Activated CD4-positive, CD25-positive, alpha-beta regulatory T cell treated with anti-CD3 and anti-CD28 coated beads, Interleukin-2, amount 50 U/mL, for 16 hours (primary cell): ENCODE measurements at regions not wholly inside any gene's neighbourhood (a gene's known extent, or its start where the extent isn't known, plus 50 kb on each side); places are given as distances from the start of the nearest gene placed in this dataset.

Source experiments
- DNase-seq: peaks from one replicate; pipeline ENCODE4 v3.0.0-alpha.2; 2020; ENCODE audit warnings: low read depth, low spot score

DNA sequence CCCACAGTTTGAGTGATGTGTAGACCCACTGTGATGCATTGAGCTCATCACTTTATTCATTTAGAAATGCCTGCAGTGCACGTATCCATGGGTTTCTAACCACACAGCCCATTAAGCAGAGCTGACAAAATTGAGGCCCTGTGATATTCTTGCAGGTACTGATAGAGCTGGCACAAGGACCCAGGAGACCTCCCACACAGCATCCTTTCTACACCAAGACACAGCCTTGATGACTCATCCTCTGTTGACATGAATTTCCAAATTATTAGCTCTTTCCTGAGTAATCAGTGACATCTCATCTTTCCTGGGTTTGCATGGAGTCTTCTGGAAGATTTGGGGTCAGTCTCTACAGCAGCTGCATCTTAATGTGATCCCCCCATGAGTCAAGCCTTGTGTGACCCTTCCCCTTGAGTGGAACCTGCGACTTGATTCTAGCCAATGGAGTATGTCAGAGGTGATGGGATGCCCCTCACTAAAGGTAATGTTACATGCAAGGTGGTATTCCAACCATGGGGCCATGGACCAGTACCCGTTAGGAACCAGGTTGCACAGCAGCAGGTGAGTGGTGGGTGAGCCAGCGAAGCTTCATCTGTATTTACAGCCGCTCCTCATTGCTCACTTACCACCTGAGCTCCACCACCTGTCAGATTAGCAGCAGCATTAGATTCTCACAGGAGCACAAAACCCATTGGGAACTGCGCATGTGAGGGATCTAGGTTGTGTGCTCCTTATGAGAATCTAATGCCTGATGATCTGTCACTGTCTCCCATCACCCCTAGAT is 181.1 kb upstream of the ARL4C start:
- DNase-seq: no peak

DNA sequence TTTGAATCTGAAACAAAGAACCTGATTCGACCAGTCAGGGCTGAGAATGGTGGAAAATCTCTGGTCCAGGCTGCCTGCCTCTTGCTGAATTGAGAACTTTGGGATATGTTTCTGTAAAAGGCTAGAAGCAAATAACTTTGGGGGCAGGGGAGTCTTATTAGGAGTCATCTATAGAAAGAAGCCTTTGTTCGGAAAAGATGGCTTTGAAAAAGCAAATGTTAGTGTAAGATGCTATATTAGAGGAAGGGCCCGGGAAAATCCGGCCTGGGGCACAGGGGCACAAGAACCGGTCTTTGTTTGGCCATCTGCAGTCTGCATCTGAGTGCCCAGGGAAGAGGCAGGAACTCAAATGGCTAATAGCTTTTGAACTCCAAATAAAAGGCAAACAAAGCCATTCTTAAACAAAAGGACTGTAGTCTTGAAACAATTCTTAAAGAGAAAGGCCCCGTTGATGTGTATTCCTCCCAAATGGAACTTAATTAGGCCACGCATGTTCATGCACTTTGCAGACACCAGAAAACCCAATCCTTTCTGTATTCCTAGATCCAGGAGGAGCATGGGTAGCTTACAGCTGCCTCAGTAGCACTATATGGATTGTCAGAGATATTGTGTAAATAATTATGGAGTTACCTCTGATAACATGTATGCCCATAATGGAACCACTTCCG is 180.0 kb upstream of the ARL4C start:
- no peak for DNase-seq

DNA sequence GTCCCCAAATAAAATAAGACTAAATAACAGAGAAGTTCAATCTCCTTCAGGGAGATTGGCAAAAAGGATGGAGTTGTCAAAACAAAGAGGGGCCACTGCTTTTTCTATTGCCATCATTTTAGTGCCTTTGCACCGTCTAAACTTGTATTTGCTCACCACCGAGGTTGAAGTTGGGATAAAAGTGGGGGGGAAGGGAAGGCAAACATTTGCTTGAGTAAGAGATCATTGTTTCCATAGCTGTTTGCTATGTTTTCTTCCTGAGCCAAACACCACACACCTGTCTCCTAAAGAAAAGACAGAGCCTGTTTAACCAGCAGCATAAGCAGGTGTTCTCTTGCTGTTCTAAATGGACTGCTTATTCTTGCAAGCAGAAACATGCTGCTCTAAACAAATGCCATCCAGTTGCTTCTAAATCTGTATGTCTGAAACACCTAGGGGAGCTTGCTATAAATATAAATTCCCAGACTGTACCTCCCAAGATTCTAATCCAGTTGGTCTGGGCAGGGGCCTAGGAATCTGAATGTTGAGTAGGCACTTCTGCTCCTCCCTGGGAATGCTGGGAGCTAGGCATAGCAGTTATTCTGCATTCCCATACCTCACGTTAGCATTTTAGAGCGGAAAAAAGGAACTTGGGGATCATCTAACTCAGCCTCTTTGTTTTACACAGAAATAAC is 179.4 kb upstream of the ARL4C start:
- no peak for DNase-seq

DNA sequence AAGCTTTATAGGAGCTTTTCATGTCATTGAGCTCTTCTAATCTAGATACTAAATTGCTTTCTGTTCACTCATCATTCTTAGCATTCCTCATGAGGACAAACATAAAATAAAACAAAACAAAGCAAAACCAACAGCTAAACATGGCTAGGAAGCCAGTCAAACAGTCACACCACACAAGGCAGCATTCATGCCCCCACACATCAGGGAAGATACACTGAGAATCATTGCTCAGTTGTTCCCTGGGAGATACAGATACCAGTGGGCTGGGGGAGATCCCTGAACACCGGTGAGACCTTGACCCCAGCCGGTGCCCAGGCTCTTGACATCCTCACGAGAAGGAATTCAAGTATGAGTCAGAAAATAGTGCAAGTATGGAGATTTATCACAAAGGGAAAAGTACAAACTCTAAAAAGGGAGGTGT is 177.9 kb upstream of the ARL4C start:
- no peak for DNase-seq

DNA sequence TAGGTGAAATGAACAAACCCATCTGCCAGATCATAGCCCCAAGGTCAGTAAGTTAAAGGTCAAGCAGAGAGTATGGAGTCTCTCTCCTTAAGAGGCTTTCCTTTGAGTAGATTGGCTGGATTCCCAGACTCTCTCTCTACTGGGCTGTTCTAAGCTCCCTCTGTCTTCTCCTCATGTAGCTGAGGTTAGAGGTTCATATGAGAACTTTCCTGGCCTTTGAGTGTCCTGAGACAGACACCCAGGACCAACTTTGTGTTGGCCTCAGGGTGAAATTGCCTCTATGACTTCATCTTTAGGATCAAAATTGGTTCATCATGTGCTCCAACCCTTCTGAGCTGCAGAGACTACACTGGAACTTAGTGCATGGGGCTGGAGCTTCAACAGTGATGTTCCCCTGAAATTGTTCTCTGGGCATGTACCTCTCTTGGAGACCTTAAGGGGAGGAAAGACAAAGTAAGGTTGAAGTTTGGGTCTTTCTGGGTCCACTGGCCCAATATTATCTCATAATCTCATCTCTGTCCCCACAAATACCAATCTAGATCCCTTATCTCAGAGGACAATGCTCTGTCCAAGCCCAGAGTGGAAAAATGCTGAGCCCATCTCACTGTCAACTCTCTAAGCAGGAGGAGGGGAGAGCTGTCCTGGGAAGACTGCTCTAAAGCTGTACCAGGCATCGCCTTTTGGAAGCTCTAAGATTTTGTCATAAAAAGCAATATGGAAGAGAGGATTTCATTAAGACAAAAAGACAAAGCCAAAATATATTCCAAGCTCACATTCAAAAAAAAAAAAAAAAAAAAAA is 177.3 kb upstream of the ARL4C start:
- no peak for DNase-seq

DNA sequence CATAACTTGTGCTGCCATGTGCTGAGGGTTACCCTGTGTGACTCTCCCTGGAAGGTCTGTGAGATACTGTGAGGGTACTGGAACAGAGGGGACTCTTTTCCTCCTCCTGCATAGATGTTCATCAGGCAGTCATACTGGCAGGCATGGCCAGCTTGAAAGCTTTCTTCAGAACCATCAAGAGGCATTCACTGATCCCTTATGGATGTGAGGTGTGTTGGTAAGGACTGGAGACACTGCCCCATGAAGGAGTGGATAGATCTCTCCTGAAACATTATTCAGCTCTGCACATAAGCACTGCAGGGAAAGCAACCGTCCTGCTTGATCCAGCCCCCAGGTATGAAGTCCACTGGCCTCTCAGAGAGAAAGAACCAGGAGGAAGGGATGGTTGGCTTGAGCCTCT is 176.6 kb upstream of the ARL4C start:
- no peak for DNase-seq

DNA sequence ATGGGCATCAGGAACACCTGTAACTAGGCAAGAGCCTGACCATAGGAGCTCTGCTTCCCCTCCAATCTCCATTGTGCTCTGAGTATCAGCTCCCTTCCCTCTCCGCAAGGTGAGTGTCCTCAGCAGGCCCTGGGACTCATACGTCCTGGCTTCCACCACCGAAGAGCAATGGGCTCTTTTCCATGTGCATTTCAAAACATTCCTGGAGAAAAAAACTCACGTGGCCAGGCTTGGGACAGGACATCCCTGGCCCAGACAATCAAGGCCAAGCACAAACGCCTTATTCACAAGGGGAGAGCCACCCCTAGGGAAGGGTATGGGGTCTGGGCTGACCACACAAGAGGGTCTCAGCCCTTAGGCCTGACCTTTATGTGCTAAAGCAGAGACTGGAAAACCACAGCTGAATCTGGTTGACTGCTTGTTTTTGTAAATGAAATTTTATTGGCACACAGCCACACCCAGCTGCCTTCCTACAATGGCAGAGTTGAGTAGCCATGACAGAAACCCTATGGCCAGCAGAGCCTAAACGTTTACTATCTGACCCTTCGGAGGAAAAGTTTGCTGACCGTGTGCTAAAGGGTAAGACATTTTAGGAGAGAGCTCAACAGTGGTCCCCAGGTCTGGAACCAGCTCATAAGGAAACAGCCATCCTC is 175.7 kb upstream of the ARL4C start:
- DNase-seq: no peak

DNA sequence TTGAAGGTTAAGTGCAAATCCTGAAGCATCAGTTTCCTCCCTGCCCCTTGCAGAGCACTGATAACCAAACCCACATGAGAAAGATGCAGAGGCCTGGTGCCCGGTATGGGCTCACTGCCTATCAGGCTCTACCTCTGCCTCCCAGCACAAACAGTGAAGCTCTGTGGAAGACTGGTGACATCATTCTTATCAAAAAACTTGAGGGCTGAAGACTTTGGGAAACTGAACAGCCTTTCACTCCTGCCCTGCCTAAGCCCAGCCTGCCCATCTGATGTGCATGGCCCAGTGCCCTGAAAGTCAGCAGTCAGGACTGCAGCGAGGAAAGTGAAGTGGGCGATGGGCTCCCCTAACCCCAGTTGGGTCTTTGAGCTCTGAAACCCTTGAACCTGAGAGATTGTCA is 174.8 kb upstream of the ARL4C start:
- DNase-seq: no peak

DNA sequence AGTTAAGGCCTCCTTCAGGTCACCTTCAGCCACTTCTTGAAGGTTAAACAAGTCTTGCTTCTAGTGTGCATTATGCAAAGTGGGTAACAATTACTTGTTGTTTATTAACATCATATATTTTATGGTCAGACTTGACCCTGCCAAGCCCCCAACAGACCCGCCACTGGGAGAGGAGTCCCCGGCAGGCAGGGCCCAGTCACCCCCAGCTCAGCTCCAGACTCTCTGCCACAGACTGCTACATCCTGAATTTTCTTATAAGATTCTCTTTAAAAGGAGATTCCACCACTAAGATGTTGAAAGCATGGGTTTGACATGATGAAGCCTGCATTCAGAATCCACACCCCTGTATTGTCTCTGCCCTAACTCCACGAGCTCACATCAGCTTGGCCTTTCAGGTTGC is 174.3 kb upstream of the ARL4C start:
- no peak for DNase-seq

DNA sequence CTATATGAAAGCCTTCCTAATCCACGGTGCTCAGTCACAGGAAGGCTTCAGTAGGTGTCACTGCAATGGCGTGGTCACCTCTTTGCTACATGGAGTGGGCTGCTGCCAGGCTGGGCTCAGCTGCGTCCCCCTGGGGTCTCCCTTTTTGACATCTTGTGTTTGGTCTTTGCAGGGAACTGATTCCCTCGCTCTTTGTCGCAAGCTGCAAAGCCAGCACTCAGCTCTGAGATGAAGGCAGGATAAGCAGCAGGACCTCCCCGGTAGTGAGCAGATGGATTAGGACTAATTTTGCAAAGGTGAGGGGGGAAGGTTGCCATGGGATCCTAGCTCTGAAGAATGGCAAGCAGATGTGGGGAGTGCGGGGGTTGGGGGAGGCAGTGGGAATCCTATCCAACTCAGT is 173.9 kb upstream of the ARL4C start:
- no peak for DNase-seq

DNA sequence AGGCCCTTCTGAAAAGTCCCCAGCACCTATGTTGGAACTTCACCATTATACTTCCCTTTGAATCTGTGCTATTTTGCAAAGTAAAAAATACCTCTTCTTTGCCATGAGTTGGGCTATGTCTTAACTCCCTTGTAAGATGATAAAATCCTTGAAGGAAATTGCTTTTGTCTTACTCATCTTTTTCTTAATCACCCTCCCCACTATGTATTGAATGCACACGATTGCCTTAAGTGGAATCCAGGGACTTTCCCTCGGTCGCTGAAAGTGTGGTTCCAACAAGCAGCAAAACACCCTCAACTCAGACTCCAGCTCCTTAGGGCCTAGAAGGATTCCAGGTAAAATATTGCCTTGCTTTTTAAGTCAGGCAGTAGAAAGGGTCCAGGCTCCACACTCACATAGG is 173.2 kb upstream of the ARL4C start:
- no peak for DNase-seq

DNA sequence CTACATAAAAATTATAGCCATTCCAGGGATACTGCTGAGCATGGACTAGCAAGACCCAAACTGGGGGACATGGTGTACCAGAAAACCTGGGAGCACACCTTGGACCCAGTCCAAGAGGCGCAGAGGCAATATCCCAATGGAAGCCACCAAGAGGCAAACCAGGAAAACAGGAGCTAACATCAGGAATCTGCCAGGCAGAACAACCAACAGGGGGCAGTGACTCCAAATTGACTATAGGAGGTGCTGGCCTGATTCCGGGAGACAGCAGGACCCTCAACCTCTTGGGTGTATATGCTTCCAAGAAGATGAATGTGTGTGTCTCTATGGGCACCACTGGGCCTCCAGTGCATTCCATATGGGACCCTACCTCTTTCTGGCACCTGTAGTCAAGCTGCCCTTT is 172.7 kb upstream of the ARL4C start:
- DNase-seq: no peak

DNA sequence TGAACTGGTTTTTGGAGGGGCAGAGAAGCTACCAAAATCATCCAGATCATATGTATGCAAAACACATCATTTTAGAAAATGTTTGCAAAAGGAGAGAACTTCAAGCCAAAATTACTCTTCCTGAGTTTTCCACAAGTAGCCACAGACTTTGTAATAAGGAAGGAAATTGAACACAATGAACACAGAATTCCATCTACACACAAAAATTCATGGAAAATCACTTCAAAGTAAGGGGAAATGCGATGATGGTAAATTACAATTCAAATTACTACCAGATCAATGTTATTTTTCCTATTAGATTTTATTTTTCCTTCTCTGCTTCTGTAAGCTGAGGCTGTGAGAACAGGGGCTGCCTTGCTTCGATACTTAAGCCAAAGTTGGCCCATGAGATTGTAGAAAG is 172.1 kb upstream of the ARL4C start:
- DNase-seq: no peak

DNA sequence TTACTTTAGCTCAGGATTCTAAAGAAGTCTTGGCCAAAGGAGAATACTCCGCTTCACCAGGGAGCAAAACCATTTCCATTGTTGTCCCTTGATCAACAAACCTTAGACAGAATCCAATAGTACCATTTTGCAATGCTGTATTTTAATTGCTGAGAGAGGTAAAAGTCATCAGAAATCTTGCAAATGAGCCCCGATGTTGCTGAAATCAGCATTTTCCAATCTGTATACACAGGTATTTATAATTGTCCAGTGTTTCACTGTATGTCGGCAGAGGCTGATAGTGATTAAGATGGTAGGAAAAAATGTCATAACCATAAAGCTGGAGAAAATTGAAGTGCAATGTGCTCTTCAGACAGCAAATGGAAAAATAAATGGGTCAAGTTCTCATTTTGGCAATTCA is 170.0 kb upstream of the ARL4C start:
- no peak for DNase-seq

DNA sequence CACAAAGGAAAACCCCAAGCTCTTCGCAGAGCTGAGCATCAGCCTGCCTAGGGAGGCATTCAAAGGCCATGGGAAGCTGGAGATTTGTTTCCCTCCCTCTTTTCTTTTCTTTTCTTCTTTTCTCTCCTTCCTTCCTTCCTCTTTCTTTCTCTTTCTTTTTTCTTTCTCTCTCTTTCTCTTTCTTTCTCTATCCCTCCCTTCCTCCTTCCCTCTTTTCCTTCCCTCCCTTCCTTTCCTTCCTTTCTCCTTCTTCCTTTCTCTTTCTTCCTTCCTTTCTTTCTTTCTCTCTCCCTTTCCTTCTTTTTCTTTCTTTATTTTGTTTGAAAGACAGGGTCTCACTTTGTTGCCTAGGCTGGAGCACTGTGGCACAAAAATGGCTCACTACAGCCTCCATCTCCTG is 168.4 kb upstream of the ARL4C start:
- no peak for DNase-seq

DNA sequence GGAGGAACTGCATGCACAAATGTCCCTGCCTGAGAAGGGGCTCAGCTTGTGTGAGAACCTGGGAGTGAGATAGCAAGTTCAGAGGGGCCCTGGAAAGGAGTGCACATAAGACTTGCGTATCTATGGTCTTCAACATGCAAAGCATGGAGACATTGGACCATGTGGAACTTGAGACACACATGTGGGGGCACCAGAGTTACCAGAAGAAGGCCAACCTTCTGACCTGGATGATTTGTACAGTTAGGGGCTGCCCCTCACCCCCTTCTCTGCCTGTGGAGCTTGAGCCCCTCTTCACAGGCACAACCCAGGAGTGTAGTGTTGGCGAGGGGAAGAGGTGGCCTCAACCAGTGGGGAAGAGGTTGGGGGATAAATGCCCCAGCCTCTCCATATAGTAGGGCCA is 165.0 kb upstream of the ARL4C start:
- DNase-seq: no peak

DNA sequence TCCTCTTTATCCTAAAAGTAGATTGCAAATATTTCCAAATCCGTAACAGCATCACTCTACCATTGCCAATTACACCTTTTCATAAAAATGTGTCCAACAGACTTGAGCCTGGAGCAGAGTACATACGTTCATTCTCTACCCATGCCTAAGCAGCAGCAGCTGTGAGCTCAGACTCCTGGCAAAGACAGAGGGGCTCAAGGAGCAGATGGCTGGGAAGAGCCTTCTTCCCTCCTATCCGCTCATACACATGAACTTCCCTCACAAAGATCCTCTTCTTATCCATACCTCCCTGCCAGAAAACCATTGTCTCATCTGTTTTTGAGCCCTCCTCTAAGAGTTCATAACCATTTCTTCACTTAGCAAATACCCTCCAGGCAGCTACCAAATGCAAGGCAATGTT is 164.3 kb upstream of the ARL4C start:
- no peak for DNase-seq

DNA sequence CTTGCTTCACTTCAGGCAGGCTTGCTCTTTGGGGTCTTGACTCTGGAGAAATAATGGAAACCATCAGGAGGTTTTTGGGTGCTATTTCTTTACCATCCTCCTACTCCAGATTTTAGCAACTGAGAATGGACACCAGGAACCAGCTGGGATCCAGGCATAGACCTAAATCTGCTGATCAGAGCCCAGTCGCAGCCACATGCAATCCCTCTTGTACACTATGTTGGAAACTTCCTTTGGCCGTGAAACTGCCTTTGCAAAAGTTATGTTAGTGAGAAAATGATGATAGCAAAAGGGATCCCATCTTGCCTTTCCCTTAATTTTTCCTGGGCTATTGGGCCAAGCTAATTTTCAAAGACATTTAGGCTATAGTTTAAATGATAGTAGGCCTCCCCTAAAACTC is 158.8 kb upstream of the ARL4C start:
- DNase-seq: no peak

DNA sequence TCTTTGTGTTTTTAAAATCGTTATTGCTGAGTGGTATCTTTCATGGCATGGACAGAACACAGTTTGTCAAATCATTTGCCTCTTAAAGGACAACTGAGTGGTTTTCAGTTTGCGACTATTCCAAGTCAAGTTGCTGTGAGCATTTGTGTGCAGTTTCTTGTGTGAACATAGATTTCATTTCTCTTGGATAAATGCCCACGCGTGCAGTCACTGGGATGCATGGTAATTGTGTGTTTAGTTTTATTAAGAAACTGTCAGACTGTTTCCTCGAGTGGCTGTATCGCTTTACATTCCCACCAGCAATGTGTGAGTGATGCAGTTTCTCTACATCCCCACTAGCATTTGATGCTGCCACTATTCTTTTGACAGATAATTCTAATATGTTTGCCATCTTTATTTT is 154.0 kb upstream of the ARL4C start:
- DNase-seq: no peak

DNA sequence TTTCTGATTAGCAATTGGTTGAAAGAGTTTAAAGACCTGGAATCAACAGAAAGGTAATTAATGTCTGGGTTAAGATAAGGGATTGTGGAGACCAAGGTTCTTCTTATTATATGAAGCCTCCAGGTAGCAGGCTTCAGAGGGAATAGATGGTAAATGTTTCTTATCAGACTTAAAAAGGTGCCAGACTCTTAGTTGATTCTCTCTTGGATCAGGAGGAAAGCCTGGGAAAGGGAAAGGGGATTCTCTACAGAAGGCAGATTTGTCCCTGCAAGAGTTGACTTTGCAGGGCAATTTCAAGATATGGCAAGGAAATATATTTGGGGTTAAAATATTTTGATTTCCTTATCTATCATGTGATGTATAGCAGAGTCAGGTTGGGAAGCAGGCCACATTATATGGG is 153.1 kb upstream of the ARL4C start:
- DNase-seq: no peak

DNA sequence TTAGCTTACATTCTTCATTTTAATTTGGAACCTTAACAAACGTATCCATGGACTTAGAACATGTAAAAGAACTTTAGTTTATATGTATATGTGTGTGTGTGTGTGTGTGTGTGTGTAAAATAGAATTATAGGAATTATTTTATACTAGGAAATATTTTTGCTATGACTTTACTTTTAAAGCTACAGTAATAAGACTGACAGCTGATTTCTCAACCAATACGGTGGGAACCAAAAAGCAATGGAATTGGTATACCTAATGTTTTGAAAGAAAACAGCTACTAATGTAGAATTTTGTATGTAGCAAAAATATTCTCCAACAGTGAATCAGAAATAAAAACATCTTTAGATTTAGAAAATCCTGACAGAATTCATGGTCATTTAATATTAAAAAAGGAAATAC is 146.5 kb upstream of the ARL4C start:
- no peak for DNase-seq

DNA sequence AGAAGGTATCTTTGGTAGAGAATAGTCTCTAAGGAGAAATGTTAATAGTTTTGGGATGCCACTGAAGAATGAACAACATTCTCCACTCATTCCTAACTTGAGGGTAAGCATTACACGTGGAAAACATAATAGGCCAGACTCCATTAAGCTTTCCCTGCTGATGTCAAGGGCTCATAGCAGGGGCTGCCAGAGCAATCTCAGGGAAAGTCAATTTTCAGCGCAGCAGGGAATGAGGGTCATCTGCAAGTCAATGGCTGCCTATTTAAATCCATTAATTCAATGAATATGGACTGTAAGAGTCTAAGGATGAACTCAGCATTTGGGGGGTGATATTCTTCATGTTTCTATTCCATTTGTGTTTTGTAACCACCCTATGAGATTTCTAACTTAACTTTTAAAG is 144.2 kb upstream of the ARL4C start:
- no peak for DNase-seq
